Loucy (cell line): ENCODE measurements at regions not wholly inside any gene's neighbourhood (a gene's known extent, or its start where the extent isn't known, plus 50 kb on each side); places are given as distances from the start of the nearest gene placed in this dataset.

Experiments used
- CTCF ChIP-seq: fragments of 200-600 bp; sonication (generic); conservative IDR thresholded peaks from 2 replicates; pipeline ENCODE4 v1.5.1; 2014; ENCODE audit warnings: mild to moderate bottlenecking, antibody characterized with exemption, low read length
- EZH2phosphoT487 ChIP-seq: fragments of 200-600 bp; IDR thresholded peaks from 2 replicates; pipeline ENCODE4 v1.6.1; 2018; ENCODE audit warnings: antibody characterized with exemption, mild to moderate bottlenecking, moderate library complexity, borderline replicate concordance

DNA sequence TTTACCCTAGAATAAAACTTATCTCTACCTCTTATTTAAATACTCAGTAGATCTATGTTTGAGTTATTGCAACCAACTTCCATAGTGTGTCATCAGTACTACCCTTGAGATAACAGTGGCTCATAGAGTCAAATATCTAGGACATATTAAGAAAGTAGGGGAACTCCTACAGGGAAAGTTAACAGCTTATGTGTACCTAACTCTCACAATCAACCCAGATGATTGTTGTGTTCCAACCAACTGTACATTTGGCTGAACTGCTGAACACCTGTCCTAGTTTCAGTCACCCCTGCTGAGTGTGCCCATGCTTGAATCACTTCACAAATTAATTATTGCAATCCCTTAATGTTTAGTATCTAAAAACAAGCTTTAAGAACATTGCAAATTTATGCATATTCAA lies 244.2 kb upstream of the GRID2 start:
- TF ChIP-seq CTCF (no peak), EZH2phosphoT487 (no peak)
